PFSK-1 (cell line): ENCODE measurements at regions not wholly inside any gene's neighbourhood (a gene's known extent, or its start where the extent isn't known, plus 50 kb on each side); places are given as distances from the start of the nearest gene placed in this dataset.

Experiments
- REST ChIP-seq, 2 experiments: IDR thresholded peaks; 2 replicates each; pipeline versions ENCODE4 v1.6.1 to v1.8.0; 2011 to 2012; ENCODE audit warnings: low read depth in 2 of 2, low read length in 2 of 2, control low read depth in 1 of 2, inconsistent platforms in 1 of 2, mild to moderate bottlenecking in 1 of 2, moderate library complexity in 1 of 2; ENCODE audit not compliant: insufficient read depth in 1 of 2
- TAF1 ChIP-seq: IDR thresholded peaks from 2 replicates; pipeline ENCODE4 v1.6.1; 2012; ENCODE audit warnings: low read length, control low read depth, borderline replicate concordance; ENCODE audit not compliant: insufficient read depth

GRCh38 chr11:80122211-80122610 is 681.4 kb upstream of the TENM4 start:
- TF ChIP-seq REST (IDR thresholded peaks at IDR 0.05; ENCODE audit: insufficient read depth in 1 of 2, low read depth in 2 of 2, low read length in 2 of 2) (no peak), TAF1 (no peak)
